ENCODE measurements at regions not wholly inside any gene's neighbourhood (a gene's known extent, or its start where the extent isn't known, plus 50 kb on each side); places are given as distances from the start of the nearest gene placed in this dataset.

DNA sequence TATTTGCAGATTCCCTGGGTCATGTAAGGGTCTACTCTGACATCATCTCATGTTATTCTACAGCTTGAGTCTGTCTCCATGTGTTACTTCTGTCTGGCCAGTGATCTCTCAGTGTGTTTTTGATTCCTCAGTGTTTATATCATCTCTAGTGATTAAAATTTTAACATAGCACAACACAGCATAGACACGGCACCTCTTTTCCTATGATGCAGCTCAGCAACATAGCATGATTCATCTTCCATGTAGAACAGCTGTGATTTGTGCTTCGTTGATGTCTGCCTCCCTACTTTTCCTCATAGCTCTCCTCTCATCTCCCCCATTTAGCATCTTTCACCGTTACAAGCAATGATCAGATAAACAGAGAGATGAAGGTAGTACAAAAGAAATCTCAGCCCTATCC is 163.9 kb upstream of the DPT start:
- no peak overlapping the region for H2AFZ ChIP-seq (ENCODE audit: low read length)
- no peaks in the 10 kb centered on the region for H3K79me2 ChIP-seq (ENCODE audit: insufficient read depth, low read depth, low read length)
- no TSS peak for BruUV-seq (replicated peaks)
- POLR2A ChIA-PET: no interaction called here
- no peaks in the 10 kb centered on the region for H4K20me1 ChIP-seq (ENCODE audit: insufficient read depth, low read length)
- CTCF ChIA-PET (ENCODE audit: unreplicated experiment): no interaction called here
- no peak overlapping the region for H3K4me3 ChIP-seq (ENCODE audit: low read depth, low read length, poor library complexity, severe bottlenecking)
- H3K27ac ChIP-seq (ENCODE audit: low read depth, low read length, poor library complexity, severe bottlenecking): no peak overlapping the region
- no peaks in the 10 kb centered on the region for H3K9me2 ChIP-seq (ENCODE audit: insufficient read depth, low read length)
- H3K9me3 ChIP-seq (ENCODE audit: low read length): no peaks in the 10 kb centered on the region
- H3K36me3 ChIP-seq (ENCODE audit: insufficient read depth, low read length): no peaks in the 10 kb centered on the region
- no peak for DNase-seq (ENCODE audit: low spot score)
- no peak overlapping the region for H3K4me2 ChIP-seq (ENCODE audit: low read length)
- no peaks in the 10 kb centered on the region for H3K4me1 ChIP-seq (ENCODE audit: insufficient read depth, low read length, poor library complexity, severe bottlenecking)
- TF ChIP-seq EZH2phosphoT487 (IDR thresholded peaks at IDR 0.05; ENCODE audit: borderline replicate concordance, low read depth, low read length): no peak
- TF ChIP-seq, protein P1, sequence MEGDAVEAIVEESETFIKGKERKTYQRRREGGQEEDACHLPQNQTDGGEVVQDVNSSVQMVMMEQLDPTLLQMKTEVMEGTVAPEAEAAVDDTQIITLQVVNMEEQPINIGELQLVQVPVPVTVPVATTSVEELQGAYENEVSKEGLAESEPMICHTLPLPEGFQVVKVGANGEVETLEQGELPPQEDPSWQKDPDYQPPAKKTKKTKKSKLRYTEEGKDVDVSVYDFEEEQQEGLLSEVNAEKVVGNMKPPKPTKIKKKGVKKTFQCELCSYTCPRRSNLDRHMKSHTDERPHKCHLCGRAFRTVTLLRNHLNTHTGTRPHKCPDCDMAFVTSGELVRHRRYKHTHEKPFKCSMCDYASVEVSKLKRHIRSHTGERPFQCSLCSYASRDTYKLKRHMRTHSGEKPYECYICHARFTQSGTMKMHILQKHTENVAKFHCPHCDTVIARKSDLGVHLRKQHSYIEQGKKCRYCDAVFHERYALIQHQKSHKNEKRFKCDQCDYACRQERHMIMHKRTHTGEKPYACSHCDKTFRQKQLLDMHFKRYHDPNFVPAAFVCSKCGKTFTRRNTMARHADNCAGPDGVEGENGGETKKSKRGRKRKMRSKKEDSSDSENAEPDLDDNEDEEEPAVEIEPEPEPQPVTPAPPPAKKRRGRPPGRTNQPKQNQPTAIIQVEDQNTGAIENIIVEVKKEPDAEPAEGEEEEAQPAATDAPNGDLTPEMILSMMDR (conservative IDR thresholded peaks at IDR 0.05; ENCODE audit: low read length): no peak
- intact Hi-C loops (cut with micrococcal nuclease; ENCODE audit: unreplicated experiment): no loop called here

DNA sequence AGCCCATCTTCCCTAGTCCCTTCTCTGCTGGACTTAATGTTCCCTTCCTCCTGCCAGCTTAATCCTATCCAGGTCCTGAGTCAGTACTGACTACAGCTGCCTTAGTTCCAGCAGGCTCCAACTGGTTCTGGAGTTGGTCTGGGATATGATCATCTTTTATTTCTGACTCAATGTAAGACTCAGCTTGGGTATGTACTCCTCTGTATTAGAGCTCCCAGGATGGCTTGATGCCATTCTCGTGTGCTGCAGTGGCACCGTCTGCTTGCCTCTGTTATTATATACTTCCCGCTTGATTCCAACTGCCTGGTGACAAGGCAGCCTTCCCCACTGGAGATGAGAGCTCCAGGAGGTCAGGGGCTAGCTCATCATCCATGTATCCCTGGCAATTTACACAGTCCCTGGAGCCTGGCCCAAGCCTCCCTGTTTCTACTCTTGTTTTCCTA is 164.4 kb upstream of the DPT start:
- Histone ChIP-seq H3K36me3 (ENCODE audit: insufficient read depth, low read length) (no peaks in the 10 kb centered on the region), H4K20me1 (ENCODE audit: insufficient read depth, low read length) (no peaks in the 10 kb centered on the region), H3K4me3 (ENCODE audit: low read depth, low read length, poor library complexity, severe bottlenecking) (no peak overlapping the region), H3K27ac (ENCODE audit: low read depth, low read length, poor library complexity, severe bottlenecking) (no peak overlapping the region), H3K9me3 (ENCODE audit: low read length) (no peaks in the 10 kb centered on the region), H3K4me2 (ENCODE audit: low read length) (no peak overlapping the region), H3K79me2 (ENCODE audit: insufficient read depth, low read depth, low read length) (no peaks in the 10 kb centered on the region), H2AFZ (ENCODE audit: low read length) (no peak overlapping the region), H3K9me2 (ENCODE audit: insufficient read depth, low read length) (no peaks in the 10 kb centered on the region), H3K4me1 (ENCODE audit: insufficient read depth, low read length, poor library complexity, severe bottlenecking) (no peaks in the 10 kb centered on the region)
- intact Hi-C loops (cut with micrococcal nuclease; ENCODE audit: unreplicated experiment): no loop called here
- CTCF ChIA-PET (ENCODE audit: unreplicated experiment): no interaction called here
- BruUV-seq (replicated peaks): no TSS peak
- no peak for TF ChIP-seq EZH2phosphoT487 (IDR thresholded peaks at IDR 0.05; ENCODE audit: borderline replicate concordance, low read depth, low read length)
- no peak for DNase-seq (ENCODE audit: low spot score)
- POLR2A ChIA-PET: interaction anchor here (0.7 kb wide), 1 partner anchor 12 kb away, joined by 3 read pairs; no protein-coding TSS in a partner anchor

DNA sequence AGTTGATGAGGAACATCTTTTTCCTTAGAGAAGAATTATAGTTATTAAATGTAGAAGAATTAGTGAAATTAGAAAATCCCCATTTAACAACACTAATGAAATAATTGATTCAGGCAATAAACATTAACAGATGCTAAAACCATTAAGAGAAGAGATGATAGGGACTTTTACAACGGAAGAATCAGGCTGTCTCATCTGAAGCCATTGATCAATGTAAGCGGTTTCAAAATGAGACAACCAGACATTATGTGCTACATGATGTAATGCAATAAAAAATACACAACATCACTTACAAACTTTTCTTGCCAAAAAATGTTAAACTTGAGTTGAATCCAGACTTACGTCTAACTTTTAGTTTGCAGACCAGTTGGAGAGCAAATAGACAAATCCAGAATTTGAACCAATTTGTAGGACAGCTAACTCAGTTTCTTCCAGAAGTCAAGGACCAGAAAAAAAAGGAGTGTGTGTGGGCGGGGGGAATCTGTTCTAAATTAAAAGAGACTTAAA is 165.4 kb upstream of the DPT start:
- H4K20me1 ChIP-seq (ENCODE audit: insufficient read depth, low read length): no peaks in the 10 kb centered on the region
- no peaks in the 10 kb centered on the region for H3K9me2 ChIP-seq (ENCODE audit: insufficient read depth, low read length)
- no peak overlapping the region for H3K4me3 ChIP-seq (ENCODE audit: low read depth, low read length, poor library complexity, severe bottlenecking)
- no peak overlapping the region for H2AFZ ChIP-seq (ENCODE audit: low read length)
- no peaks in the 10 kb centered on the region for H3K36me3 ChIP-seq (ENCODE audit: insufficient read depth, low read length)
- no peaks in the 10 kb centered on the region for H3K9me3 ChIP-seq (ENCODE audit: low read length)
- CTCF ChIA-PET (ENCODE audit: unreplicated experiment): no interaction called here
- no peaks in the 10 kb centered on the region for H3K79me2 ChIP-seq (ENCODE audit: insufficient read depth, low read depth, low read length)
- intact Hi-C loops (cut with micrococcal nuclease; ENCODE audit: unreplicated experiment): no loop called here
- BruUV-seq (replicated peaks): no TSS peak
- POLR2A ChIA-PET: no interaction called here
- no peak for DNase-seq (ENCODE audit: low spot score)
- no peaks in the 10 kb centered on the region for H3K4me1 ChIP-seq (ENCODE audit: insufficient read depth, low read length, poor library complexity, severe bottlenecking)
- no peak overlapping the region for H3K4me2 ChIP-seq (ENCODE audit: low read length)
- TF ChIP-seq EZH2phosphoT487 (IDR thresholded peaks at IDR 0.05; ENCODE audit: borderline replicate concordance, low read depth, low read length): no peak
- TF ChIP-seq, protein P1 (conservative IDR thresholded peaks at IDR 0.05; ENCODE audit: low read length): no peak
- H3K27ac ChIP-seq (ENCODE audit: low read depth, low read length, poor library complexity, severe bottlenecking): no peak overlapping the region
